ENCODE measurements at regions not wholly inside any gene's neighbourhood (a gene's known extent, or its start where the extent isn't known, plus 50 kb on each side); places are given as distances from the start of the nearest gene placed in this dataset.

- H3K4me3 ChIP-seq (ENCODE audit: low read length) = no peak overlapping the region
- TF ChIP-seq CTCF (conservative IDR thresholded peaks at IDR 0.05; ENCODE audit: low read length) = no peak
- no peak for DNase-seq (ENCODE audit: low read depth)
Measured at GRCh38 chr2:103010306-103010705, 248.5 kb downstream of the TMEM182 start.

GRCh38 chr2:103010751-103011150, 248.9 kb downstream of the TMEM182 start:
- DNase-seq (ENCODE audit: low read depth) = no peak
- no peak for TF ChIP-seq CTCF (conservative IDR thresholded peaks at IDR 0.05; ENCODE audit: low read length)
- H3K4me3 ChIP-seq (ENCODE audit: low read length) = no peak overlapping the region

GRCh38 chr2:103012590-103012989, 250.8 kb downstream of the TMEM182 start:
- H3K4me3 ChIP-seq (ENCODE audit: low read length) = no peak overlapping the region
- TF ChIP-seq CTCF (conservative IDR thresholded peaks at IDR 0.05; ENCODE audit: low read length) = no peak
- DNase-seq (ENCODE audit: low read depth) = no peak

- DNase-seq (ENCODE audit: low read depth) = no peak
- no peak for TF ChIP-seq CTCF (conservative IDR thresholded peaks at IDR 0.05; ENCODE audit: low read length)
- H3K4me3 ChIP-seq (ENCODE audit: low read length) = no peak overlapping the region
Measured at GRCh38 chr2:103025056-103025455, 263.2 kb downstream of the TMEM182 start.

- no peak overlapping the region for H3K4me3 ChIP-seq (ENCODE audit: low read length)
- no peak for DNase-seq (ENCODE audit: low read depth)
- no peak for TF ChIP-seq CTCF (conservative IDR thresholded peaks at IDR 0.05; ENCODE audit: low read length)
Measured at GRCh38 chr2:103028181-103028580, 266.4 kb downstream of the TMEM182 start.
